MM.1S (cell line): ENCODE measurements at regions not wholly inside any gene's neighbourhood (a gene's known extent, or its start where the extent isn't known, plus 50 kb on each side); places are given as distances from the start of the nearest gene placed in this dataset.

Experiments used
- DNase-seq: peaks from one replicate; pipeline ENCODE4 v3.0.0-alpha.2; 2015
- H2AFZ ChIP-seq: fragments of 300-600 bp; sonication (generic); 2 replicates; pipeline ENCODE4 v1.6.0; 2016; ENCODE audit warnings: antibody characterized with exemption, low read length
- H3F3A ChIP-seq: fragments of 300-600 bp; sonication (generic); 2 replicates; pipeline ENCODE4 v1.6.1; 2016; ENCODE audit warnings: mild to moderate bottlenecking, antibody characterized with exemption, low read length, moderate library complexity, mixed read lengths; ENCODE audit not compliant: insufficient read depth
- H3K27ac ChIP-seq: fragments of 300-600 bp; sonication (generic); 2 replicates; pipeline ENCODE4 v1.5.1; 2016; ENCODE audit warnings: mild to moderate bottlenecking, low read length
- H3K27me3 ChIP-seq: fragments of 300-600 bp; sonication (generic); replicated peaks from 2 replicates; pipeline ENCODE4 v1.6.0; 2016; ENCODE audit warnings: low read length; ENCODE audit not compliant: insufficient read depth
- H3K36me3 ChIP-seq: fragments of 300-600 bp; sonication (generic); replicated peaks from 2 replicates; pipeline ENCODE4 v1.6.1; 2016; ENCODE audit warnings: mild to moderate bottlenecking, low read length, mixed read lengths; ENCODE audit not compliant: insufficient read depth
- H3K4me1 ChIP-seq: fragments of 300-600 bp; sonication (generic); 2 replicates; pipeline ENCODE4 v1.6.1; 2016; ENCODE audit warnings: low read length, mixed read lengths
- H3K4me2 ChIP-seq: fragments of 300-600 bp; sonication (generic); 2 replicates; pipeline ENCODE4 v1.6.0; 2016; ENCODE audit warnings: low read depth, low read length
- H3K4me3 ChIP-seq: fragments of 300-600 bp; sonication (generic); 2 replicates; pipeline ENCODE4 v1.5.1; 2016; ENCODE audit warnings: low read length, mixed read lengths
- H3K79me2 ChIP-seq: fragments of 300-600 bp; sonication (generic); 2 replicates; pipeline ENCODE4 v1.6.1; 2016; ENCODE audit warnings: mixed run types, low read length, mixed read lengths
- H3K9ac ChIP-seq: fragments of 300-600 bp; sonication (generic); 2 replicates; pipeline ENCODE4 v1.6.1; 2016; ENCODE audit warnings: low read length, mixed read lengths
- H3K9me2 ChIP-seq: fragments of 300-600 bp; sonication (generic); replicated peaks from 2 replicates; pipeline ENCODE4 v1.6.1; 2016; ENCODE audit warnings: mild to moderate bottlenecking, low read length, mixed read lengths; ENCODE audit not compliant: insufficient read depth
- H3K9me3 ChIP-seq: fragments of 300-600 bp; sonication (generic); replicated peaks from 2 replicates; pipeline ENCODE4 v1.6.1; 2016; ENCODE audit warnings: mild to moderate bottlenecking, low read length, mixed read lengths; ENCODE audit not compliant: insufficient read depth
- H4K20me1 ChIP-seq: fragments of 300-600 bp; sonication (generic); 2 replicates; pipeline ENCODE4 v1.6.1; 2016; ENCODE audit warnings: mild to moderate bottlenecking, low read length, moderate library complexity, mixed read lengths; ENCODE audit not compliant: insufficient read depth
- CTCF ChIP-seq: fragments of 300-600 bp; sonication (generic); IDR thresholded peaks from 2 replicates; pipeline ENCODE4 v1.5.1; 2016; ENCODE audit warnings: antibody characterized with exemption, low read length, mixed read lengths
- EZH2 ChIP-seq: fragments of 300-600 bp; sonication (generic); optimal IDR thresholded peaks from 2 replicates; pipeline ENCODE3; 2017; ENCODE audit warnings: low read depth, mild to moderate bottlenecking, antibody characterized with exemption, low read length, mixed read lengths
- EZH2phosphoT487 ChIP-seq: fragments of 300-600 bp; sonication (generic); IDR thresholded peaks from 2 replicates; pipeline ENCODE4 v1.6.1; 2018; ENCODE audit warnings: antibody characterized with exemption, low read length

DNA sequence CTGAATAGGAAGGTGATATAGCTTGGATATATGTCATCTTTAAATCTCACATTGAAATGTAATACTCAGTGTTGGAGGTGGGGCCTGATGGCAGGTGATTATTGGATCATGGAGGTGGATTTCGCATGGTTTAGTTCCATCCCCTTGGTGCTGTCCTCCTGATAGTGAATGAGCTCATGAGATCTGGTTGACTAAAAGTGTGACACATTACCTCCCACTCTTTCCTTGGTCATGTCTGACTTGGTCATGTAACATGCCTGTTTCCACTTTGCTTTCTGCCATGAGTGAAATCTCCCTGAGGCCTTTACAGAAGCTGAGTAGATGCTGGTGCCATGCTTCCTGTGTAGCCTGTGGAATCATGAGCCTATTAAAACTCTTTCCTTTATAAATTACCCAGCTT lies 664.5 kb upstream of the NR5A2 start:
- H3K36me3 ChIP-seq = no peaks in the 10 kb centered on the region
- no peak overlapping the region for H3K9ac ChIP-seq
- H3K4me2 ChIP-seq = no peak overlapping the region
- no peaks in the 10 kb centered on the region for H3F3A ChIP-seq
- H3K9me2 ChIP-seq = no peaks in the 10 kb centered on the region
- H3K9me3 ChIP-seq = no peaks in the 10 kb centered on the region
- no peak overlapping the region for H3K4me3 ChIP-seq
- H3K27me3 ChIP-seq = no peaks in the 10 kb centered on the region
- no peaks in the 10 kb centered on the region for H3K79me2 ChIP-seq
- no peak for DNase-seq
- H2AFZ ChIP-seq = no peak overlapping the region
- H3K27ac ChIP-seq = no peak overlapping the region
- TF ChIP-seq CTCF = no peak
- no peak for TF ChIP-seq EZH2phosphoT487
- no peak for TF ChIP-seq EZH2
- no peaks in the 10 kb centered on the region for H4K20me1 ChIP-seq
- H3K4me1 ChIP-seq = no peaks in the 10 kb centered on the region

DNA sequence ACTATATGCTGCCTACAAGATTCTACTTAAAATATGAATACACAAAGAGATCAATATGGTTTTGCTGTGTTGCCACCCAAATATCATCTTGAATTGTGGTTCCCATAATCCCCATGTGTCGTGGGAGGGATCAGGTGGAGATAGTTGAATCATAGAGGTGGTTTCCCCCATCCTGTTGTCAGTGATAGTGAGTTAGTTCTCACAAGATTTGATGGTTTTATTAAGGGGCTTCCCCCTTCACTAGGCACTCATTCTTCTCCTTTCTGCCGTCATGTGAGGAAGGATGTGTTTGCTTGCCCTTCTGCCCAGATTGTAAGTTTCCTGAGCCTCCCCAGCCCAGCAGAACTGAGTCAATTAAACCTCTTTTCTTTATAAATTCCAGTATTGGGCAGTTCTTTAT lies 654.4 kb upstream of the NR5A2 start:
- Histone ChIP-seq H3K4me2 (no peak overlapping the region), H3K9me3 (no peaks in the 10 kb centered on the region), H3K27me3 (no peaks in the 10 kb centered on the region), H3F3A (no peaks in the 10 kb centered on the region), H3K9ac (no peak overlapping the region), H2AFZ (no peak overlapping the region), H3K9me2 (no peaks in the 10 kb centered on the region), H3K36me3 (no peaks in the 10 kb centered on the region), H3K4me3 (no peak overlapping the region), H3K27ac (no peak overlapping the region), H3K4me1 (no peaks in the 10 kb centered on the region), H4K20me1 (no peaks in the 10 kb centered on the region), H3K79me2 (no peaks in the 10 kb centered on the region)
- no peak for DNase-seq
- TF ChIP-seq CTCF = no peak
- no peak for TF ChIP-seq EZH2phosphoT487
- TF ChIP-seq EZH2 = no peak

- H3K36me3 ChIP-seq = no peaks in the 10 kb centered on the region
- H3K4me1 ChIP-seq = no peaks in the 10 kb centered on the region
- no peaks in the 10 kb centered on the region for H3F3A ChIP-seq
- no peaks in the 10 kb centered on the region for H3K9me2 ChIP-seq
- no peaks in the 10 kb centered on the region for H4K20me1 ChIP-seq
- no peak overlapping the region for H2AFZ ChIP-seq
- DNase-seq = no peak
- TF ChIP-seq EZH2phosphoT487 = no peak
- no peak for TF ChIP-seq CTCF
- TF ChIP-seq EZH2 = no peak
- no peak overlapping the region for H3K9ac ChIP-seq
- no peak overlapping the region for H3K4me2 ChIP-seq
- H3K4me3 ChIP-seq = no peak overlapping the region
- no peaks in the 10 kb centered on the region for H3K9me3 ChIP-seq
- H3K79me2 ChIP-seq = no peaks in the 10 kb centered on the region
- H3K27me3 ChIP-seq = no peaks in the 10 kb centered on the region
- no peak overlapping the region for H3K27ac ChIP-seq
Measured at GRCh38 chr1:199377211-199377610, 650.3 kb upstream of the NR5A2 start.
